AG08395 (cell line): ENCODE measurements at regions not wholly inside any gene's neighbourhood (a gene's known extent, or its start where the extent isn't known, plus 50 kb on each side); places are given as distances from the start of the nearest gene placed in this dataset.
"Not testable (repeated sequence)": the region's sequence is repeated elsewhere in the genome, so short reads cannot be mapped to it uniquely, and the experiment has no call there.

Experiments
- DNase-seq: peaks from one replicate; pipeline ENCODE4 v3.0.0; 2012; ENCODE audit warnings: mixed read lengths, low spot score

DNA sequence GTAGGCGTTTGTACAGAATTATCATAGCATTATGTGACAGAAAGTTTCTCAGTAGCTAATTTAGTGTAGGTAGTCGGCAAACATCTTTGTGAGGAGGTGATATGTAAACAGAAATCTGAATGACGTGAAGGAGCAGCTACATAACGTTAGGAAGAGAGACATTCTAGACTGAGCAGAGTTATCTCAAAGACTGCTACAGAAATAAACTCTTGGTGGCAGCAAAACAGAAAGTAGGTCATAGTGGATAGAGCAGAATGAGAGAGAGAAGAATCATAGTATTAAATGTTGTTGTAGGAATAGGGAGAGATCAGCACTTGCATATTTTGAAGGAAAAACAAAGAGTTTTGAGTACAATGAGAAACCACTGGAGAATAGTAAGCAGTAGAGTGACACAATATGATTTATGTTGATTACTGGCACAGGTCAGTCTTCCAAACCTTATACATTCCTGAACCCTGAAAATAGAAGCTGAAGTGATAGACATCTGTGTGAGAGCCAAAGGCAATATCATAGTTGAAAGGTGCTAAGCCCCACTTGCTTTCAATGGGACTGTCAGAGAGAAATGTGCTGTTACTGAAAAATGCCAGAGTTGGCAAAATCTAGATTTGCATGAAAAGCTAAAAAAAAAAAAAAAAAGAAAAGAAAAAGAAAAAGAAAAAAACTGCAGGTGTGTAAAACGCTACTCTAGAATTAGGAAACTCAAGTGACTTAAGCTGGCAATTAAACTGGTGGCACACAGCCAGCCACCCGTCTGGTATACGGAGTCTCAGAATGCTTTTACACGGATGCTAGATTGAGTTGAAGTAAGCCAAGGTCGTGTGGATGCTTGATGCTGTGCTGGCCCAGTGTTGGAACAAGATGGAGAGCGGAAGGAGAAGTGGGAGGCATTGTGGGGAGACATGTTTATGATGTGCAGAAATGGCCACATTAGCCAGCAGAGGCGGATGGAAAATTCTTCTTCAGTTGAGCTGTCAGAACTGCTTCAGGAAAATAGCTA lies 750.2 kb upstream of the HS3ST1 start:
- no peak for DNase-seq

- no peak for DNase-seq
Measured at GRCh38 chr4:12177416-12177815, 748.7 kb upstream of the HS3ST1 start.

GRCh38 chr4:12173496-12173895 lies 744.8 kb upstream of the HS3ST1 start:
- DNase-seq, result no peak

DNA sequence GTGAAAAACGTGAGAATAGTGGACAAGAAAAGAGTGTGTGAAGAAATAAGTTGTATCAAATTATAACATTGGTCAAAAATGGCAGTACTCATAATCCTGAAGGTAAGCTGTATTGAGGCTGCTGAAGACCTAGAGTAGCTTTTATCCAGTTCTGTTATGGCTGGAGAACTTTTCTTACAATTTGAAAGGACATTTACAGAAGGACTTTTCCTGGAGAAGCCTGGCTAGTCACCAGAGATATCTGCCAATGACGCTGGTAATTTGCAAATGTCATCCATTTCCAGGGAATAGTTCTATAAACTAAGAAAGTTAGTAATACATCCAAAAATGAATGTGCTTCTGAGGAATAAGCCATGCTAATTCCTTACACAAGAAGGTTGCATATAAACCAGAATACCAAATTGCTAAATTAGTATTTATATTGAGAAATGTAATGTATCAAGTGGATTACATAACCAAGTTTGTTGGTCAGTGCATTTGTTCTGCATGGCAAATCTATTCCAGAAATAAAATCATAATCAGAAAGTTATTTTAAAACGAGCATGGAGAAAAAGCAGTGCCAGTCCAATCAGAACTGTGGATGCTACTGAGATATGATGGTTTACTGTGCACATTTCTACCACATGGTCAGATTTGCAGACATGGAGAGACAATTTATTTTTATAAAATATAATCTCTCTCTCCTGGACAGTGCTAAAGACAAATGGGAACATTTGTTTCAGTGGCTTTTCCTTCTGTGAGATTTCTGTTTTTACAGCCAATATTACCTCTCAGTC lies 743.7 kb upstream of the HS3ST1 start:
- no peak for DNase-seq

DNA sequence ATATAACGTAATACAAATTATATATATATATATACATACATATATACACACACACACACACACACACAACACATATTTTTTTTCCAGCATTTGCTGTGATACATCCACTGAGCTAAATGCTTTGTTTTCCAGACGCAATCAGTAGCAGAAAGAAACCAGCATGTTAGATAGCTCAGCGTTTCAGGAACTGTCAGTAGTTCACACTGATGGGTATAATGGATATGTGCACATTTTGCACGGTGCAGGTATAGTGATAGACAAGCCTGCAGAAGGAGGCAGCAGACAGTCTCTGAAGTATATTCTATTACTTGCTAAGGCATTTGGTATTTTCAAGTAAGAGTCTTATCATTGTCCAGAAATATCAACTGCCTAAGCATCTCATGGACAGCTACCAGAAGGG lies 741.6 kb upstream of the HS3ST1 start:
- DNase-seq, result no peak

DNA sequence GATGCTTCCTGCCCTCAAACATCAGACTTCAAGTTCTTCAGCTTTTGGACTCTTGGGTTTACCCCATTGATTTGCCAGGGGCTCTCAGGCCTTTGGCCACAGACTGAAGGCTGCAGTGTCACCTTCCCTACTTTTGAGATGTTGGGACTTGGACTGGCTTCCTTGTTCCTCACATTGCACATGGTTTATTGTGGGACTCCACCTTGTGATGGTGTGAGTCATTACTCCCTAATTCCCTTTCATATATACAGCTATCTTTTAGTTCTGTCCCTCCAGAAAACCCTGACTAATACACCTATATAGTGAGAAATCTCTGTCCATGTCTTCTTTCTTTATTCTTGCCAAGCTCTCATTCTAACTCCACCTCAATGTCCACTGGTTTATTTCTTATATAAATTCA lies 736.9 kb upstream of the HS3ST1 start:
- DNase-seq, result no peak

DNA sequence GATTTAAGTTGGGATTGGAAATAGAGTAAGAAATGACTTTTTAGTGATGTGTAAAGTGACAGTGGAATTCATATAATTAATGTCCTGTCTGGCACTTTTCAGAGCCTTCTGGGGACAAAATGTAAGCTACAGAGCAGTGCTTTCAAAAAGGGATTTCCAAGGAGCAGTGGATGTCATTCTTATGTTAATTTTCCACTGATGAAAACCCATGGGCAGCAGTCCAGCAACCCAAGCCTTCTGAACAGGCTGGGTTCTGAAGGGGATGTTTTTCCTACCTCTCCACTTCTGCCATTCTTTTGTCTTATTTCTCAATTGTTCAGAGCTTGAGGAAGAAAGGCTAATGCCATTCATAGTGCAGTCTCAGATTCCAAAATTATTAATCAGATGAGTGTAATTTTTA lies 717.6 kb upstream of the HS3ST1 start:
- no peak for DNase-seq

GRCh38 chr4:12145768-12146167 lies 717.1 kb upstream of the HS3ST1 start:
- DNase-seq, result no peak

DNA sequence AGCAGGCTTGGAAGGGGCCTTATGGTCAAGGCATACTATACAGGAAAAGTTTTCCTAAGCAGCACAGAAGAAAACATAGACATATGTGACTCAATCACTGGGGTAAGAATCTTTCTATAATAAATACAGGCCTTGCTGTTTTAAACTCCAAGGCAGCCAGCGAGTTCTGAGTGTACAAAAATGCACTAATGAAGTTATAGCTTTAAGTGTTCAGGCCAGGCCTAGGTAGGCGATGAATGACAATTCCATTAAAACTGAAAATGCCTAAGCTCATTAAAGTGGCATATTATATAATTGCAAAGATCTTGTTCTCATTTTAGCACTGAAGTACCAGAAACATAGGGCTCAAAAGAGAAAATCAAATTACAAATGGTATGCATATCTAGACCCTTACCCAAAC lies 716.4 kb upstream of the HS3ST1 start:
- no peak for DNase-seq

DNA sequence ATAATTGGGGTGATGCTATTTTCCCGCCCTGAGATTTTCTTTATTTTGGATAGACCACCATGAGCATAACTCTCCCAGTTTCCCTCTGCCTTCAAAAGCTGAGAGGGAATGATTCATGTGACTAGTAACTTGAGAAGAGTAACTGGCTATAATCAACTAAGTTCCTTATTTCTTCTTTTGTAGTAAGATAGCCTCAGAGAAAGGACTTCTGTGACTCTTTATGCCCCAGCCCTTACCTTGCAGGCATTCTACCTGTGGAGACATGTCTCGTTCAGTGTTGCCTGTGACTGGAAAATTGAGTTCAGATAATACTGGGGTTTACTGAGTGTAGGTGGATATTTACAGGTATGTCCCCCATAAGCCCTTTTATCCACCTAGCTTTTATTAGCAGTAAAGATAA lies 715.4 kb upstream of the HS3ST1 start:
- DNase-seq, result no peak

DNA sequence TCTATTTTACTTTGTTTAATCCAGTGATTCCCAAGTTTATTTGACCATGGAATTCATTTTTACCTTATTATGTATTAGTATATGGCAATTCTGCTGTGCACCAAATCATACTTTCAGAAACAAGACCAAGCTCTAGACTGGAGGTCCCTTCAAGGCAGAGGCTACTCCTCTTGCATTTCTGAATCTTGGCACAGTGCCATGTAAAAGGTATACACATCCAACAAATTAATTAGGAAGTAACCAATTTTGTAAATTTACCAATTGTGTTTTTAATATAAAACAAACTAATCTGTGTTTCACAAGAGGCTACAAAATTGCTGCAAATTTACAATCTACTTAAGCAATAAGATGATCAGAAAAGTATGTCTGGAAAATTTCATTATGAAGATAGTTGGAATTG lies 712.2 kb upstream of the HS3ST1 start:
- no peak for DNase-seq

- no peak for DNase-seq
Measured at GRCh38 chr4:12139296-12139695, 710.6 kb upstream of the HS3ST1 start.

DNA sequence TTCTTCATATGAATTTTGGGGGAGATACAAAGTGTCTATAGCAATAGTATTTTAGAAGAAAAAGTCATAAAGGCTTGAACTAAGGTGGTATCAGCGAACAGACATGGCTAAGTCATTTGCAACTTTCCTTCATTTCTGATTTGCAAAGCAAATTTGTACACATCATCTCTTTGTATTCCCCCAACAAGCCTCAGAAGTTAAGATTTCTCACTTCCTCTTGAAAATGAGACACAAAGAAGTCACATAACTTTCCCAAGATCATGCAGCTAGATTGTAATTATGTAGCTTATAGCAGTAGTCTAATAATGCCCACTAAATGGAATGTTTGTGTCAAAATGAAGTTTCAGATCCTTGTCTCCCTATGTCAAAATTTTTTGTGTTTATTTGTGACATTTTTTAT lies 709.8 kb upstream of the HS3ST1 start:
- DNase-seq, result no peak

GRCh38 chr4:12137575-12137974 lies 708.9 kb upstream of the HS3ST1 start:
- DNase-seq, result no peak

DNA sequence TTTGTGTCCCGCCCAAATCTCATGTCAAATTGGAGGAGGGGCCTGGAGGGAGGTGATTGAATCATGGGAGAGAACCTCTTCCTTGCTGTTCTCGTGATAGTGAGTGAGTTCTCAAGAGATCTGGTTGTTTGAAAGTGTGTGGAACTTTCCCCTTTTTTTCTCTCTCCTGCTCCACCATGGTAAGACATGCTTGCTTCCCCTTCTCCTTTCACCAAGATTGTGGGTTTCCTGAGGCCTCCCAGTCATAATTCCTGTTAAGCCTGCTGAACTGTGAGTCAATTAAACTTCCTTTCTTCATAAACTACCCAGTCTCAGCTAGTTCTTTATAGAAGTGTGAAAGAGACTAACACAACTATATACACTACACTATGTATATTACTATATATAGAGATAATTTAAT lies 697.8 kb upstream of the HS3ST1 start:
- no peak for DNase-seq

- no peak for DNase-seq
Measured at GRCh38 chr4:12124138-12124537, 695.4 kb upstream of the HS3ST1 start.

DNA sequence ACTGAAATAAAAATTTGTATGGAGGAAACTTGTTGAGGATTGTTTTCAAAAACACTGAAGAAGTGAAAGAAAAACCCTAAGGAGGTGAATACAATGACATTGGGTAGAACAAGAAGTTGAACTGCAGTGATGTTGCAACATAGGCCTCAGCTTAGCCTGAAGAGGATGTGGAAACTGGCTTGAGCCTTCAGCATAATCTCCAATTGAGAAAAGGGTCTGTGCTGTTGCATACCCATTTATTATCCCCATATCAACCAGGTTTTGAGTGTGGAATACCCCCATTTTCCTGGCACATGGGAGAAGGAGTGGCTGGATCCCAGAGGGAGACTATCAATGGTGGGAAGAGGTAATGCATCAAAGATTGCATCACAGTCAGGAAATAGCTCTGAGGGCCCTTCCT lies 695.0 kb upstream of the HS3ST1 start:
- DNase-seq, result no peak

DNA sequence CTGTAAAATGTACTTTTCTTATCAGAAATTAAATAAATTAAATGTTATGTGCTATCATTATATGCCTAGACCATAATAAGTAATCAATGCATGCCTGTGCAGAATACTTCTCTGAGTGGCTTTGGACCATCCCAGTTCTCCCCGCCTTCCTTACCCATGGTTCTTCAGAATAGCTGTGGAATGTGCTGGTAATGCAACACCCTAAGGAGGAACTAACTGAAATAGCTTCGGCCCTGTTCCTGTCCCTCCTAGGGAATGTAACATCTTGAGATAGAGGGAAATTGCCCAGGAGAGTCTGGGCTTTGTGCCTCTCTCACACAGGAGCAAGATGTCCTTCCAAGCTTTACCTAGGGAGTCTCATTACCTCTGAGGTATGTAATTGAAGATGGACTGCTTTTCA lies 693.6 kb upstream of the HS3ST1 start:
- DNase-seq, result no peak

DNA sequence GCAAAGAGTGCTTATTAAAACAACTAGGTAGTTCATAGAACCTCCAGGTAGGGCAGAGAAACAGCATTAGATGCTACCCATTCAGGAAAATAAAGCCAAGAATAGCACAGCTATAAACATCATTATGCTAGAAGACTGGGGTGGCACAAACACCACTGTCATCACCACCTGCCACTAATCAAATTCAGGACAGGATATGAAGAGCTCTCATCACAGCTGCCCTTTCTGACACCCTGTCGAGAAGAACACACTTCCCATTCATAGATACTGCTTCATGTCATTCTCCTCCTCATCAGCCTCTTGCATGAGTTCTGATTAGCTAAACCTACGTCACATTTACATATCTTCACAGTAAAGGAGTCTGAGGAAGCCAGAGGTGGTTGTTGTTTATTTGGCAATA lies 692.3 kb upstream of the HS3ST1 start:
- DNase-seq, result no peak

GRCh38 chr4:12118651-12119213 lies 690.0 kb upstream of the HS3ST1 start:
- DNase-seq, result no peak

- no peak for DNase-seq
Measured at GRCh38 chr4:12116009-12116552, 687.4 kb upstream of the HS3ST1 start.

GRCh38 chr4:12110627-12111026 lies 681.9 kb upstream of the HS3ST1 start:
- DNase-seq, result no peak

DNA sequence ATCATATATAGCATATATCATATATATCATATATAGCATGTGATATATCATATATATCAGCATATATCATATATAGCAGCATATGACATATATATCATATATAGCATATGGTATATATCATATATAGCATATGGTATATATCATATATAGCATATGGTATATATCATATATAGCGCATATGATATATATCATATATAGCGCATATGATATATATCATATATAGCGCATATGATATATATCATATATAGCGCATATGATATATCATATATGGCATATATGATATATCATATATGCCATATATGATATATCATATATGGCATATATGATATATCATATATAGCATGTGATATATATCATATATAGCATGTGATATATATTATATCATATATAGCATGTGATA lies 680.4 kb upstream of the HS3ST1 start:
- DNase-seq, result not testable (repeated sequence)
